H1 (cell line): ENCODE measurements at regions not wholly inside any gene's neighbourhood (a gene's known extent, or its start where the extent isn't known, plus 50 kb on each side); places are given as distances from the start of the nearest gene placed in this dataset.

Experiments
- CTCF ChIA-PET: fragments of 300-600 bp; sonication (Branson Sonifier 250); formaldehyde crosslinking; loops from one replicate; lab custom pipeline; 2021; ENCODE audit not compliant: partially characterized antibody; lab: Charles Lee
- POLR2A ChIA-PET: fragments of 300-600 bp; sonication (Branson Sonifier 250); formaldehyde crosslinking; loops from one replicate; lab custom pipeline; 2021; ENCODE audit warnings: inconsistent platforms; ENCODE audit not compliant: partially characterized antibody; lab: Charles Lee
- DNase-seq, 2 experiments: peaks; one replicate each; pipeline versions ENCODE4 v3.0.0 to v3.0.0-alpha.2; 2010 to 2022; ENCODE audit warnings: low spot score in 2 of 2, low read depth in 1 of 2, mixed read lengths in 1 of 2
- FAIRE-seq: peaks from 2 replicates; lab custom pipeline; 2011; peaks lifted over from hg19 to GRCh38; lab: Jason Lieb, UNC
- H2AFZ ChIP-seq: 2 replicates; pipeline ENCODE4 v1.8.1; 2012; ENCODE audit warnings: low read length, inconsistent platforms
- H2AK5ac ChIP-seq: 2 replicates; pipeline ENCODE4 v1.6.1; 2013; ENCODE audit warnings: low read depth, low read length
- H2BK120ac ChIP-seq: replicated peaks from 2 replicates; pipeline ENCODE3; 2013; ENCODE audit warnings: low read depth, low read length, inconsistent platforms
- H2BK12ac ChIP-seq: 2 replicates; pipeline ENCODE4 v1.6.1; 2013; ENCODE audit warnings: low read depth, low read length
- H2BK15ac ChIP-seq: 2 replicates; pipeline ENCODE4 v1.6.1; 2013; ENCODE audit warnings: low read length
- H2BK20ac ChIP-seq: 2 replicates; pipeline ENCODE4 v1.6.1; 2013; ENCODE audit warnings: low read length
- H2BK5ac ChIP-seq: 2 replicates; pipeline ENCODE4 v1.6.1; 2013; ENCODE audit warnings: low read depth, low read length
- H3K14ac ChIP-seq: 2 replicates; pipeline ENCODE4 v1.6.1; 2013; ENCODE audit warnings: inconsistent platforms; ENCODE audit not compliant: insufficient read length
- H3K18ac ChIP-seq: 2 replicates; pipeline ENCODE4 v1.6.1; 2013; ENCODE audit warnings: low read length; ENCODE audit errors: extremely low read depth
- H3K23ac ChIP-seq: 2 replicates; pipeline ENCODE4 v1.6.1; 2013; ENCODE audit warnings: inconsistent platforms; ENCODE audit not compliant: insufficient read length
- H3K23me2 ChIP-seq: 2 replicates; pipeline ENCODE4 v1.6.1; 2013; ENCODE audit warnings: low read depth, low read length
- H3K27ac ChIP-seq: 2 replicates; pipeline ENCODE4 v1.6.1; 2011; ENCODE audit warnings: low read depth, low read length, inconsistent platforms
- H3K27me3 ChIP-seq, 4 experiments: replicated peaks in 1 of 4; 1 replicate in 1 of 4; 2 replicates in 3 of 4; pipeline versions ENCODE4 v1.6.1 to v1.8.1; 2011 to 2013; ENCODE audit warnings: low read length in 3 of 4, mild to moderate bottlenecking in 3 of 4, inconsistent platforms in 2 of 4, mixed read lengths in 2 of 4, moderate library complexity in 1 of 4; ENCODE audit not compliant: control insufficient read depth in 3 of 4, insufficient read depth in 3 of 4; ENCODE audit errors: extremely low read depth in 1 of 4
- H3K36me3 ChIP-seq, 4 experiments: 2 replicates each; pipeline versions ENCODE4 v1.6.1 to v1.8.1; 2011 to 2013; ENCODE audit warnings: mild to moderate bottlenecking in 4 of 4, low read length in 3 of 4, moderate library complexity in 2 of 4, control low read depth in 1 of 4, inconsistent platforms in 1 of 4; ENCODE audit not compliant: insufficient read depth in 4 of 4, control insufficient read depth in 2 of 4
- H3K4ac ChIP-seq: replicated peaks from 2 replicates; pipeline ENCODE3; 2013; ENCODE audit warnings: low read length, low read depth, mixed read lengths, inconsistent platforms; ENCODE audit not compliant: insufficient read length
- H3K4me1 ChIP-seq, 4 experiments: replicated peaks in 1 of 4; 1 replicate in 1 of 4; 2 replicates in 3 of 4; pipeline versions ENCODE4 v1.6.1 to v1.8.1; 2011 to 2013; ENCODE audit warnings: low read length in 3 of 4, inconsistent platforms in 2 of 4, mixed read lengths in 1 of 4; ENCODE audit not compliant: insufficient read depth in 4 of 4, control insufficient read depth in 3 of 4
- H3K4me2 ChIP-seq, 2 experiments: 2 replicates each; pipeline versions ENCODE4 v1.6.1 to v1.8.1; 2011 to 2013; ENCODE audit warnings: low read depth in 2 of 2, low read length in 2 of 2, control low read depth in 1 of 2, inconsistent platforms in 1 of 2, mild to moderate bottlenecking in 1 of 2; ENCODE audit not compliant: insufficient read depth in 1 of 2
- H3K4me3 ChIP-seq, 4 experiments: fragments of 200-600, 300-600 bp in 1 of 4; sonication (generic), shearing (Covaris generic), sonication (Bioruptor Twin) in 1 of 4; 2 replicates each; pipeline versions ENCODE4 v1.5.1 to v1.8.1; 2011 to 2016; ENCODE audit warnings: low read length in 4 of 4, low read depth in 3 of 4, control low read depth in 2 of 4, inconsistent platforms in 2 of 4, mild to moderate bottlenecking in 2 of 4, mixed read lengths in 1 of 4, moderate library complexity in 1 of 4; ENCODE audit not compliant: insufficient read depth in 2 of 4; ENCODE audit errors: extremely low read depth in 1 of 4
- H3K56ac ChIP-seq: replicated peaks from 2 replicates; pipeline ENCODE3; 2013; ENCODE audit warnings: low read depth, mild to moderate bottlenecking, mixed read lengths, low read length, inconsistent platforms; ENCODE audit not compliant: insufficient read length
- H3K79me1 ChIP-seq: 2 replicates; pipeline ENCODE4 v1.6.1; 2013; ENCODE audit warnings: low read depth, low read length, control low read depth
- H3K79me2 ChIP-seq, 2 experiments: 2 replicates each; pipeline versions ENCODE4 v1.6.1 to v1.8.1; 2012 to 2013; ENCODE audit warnings: low read length in 2 of 2, mild to moderate bottlenecking in 2 of 2, inconsistent platforms in 1 of 2; ENCODE audit not compliant: insufficient read depth in 2 of 2, control insufficient read depth in 1 of 2
- H3K9ac ChIP-seq, 4 experiments: replicated peaks in 1 of 4; 1 replicate in 1 of 4; 2 replicates in 3 of 4; pipeline versions ENCODE4 v1.6.1 to v1.8.1; 2011 to 2013; ENCODE audit warnings: low read depth in 3 of 4, low read length in 3 of 4, control low read depth in 2 of 4, mild to moderate bottlenecking in 2 of 4, moderate library complexity in 2 of 4, inconsistent platforms in 1 of 4; ENCODE audit errors: extremely low read depth in 1 of 4
- H3K9me3 ChIP-seq, 2 experiments: 2 replicates each; pipeline versions ENCODE4 v1.6.1 to v1.8.1; 2012 to 2013; ENCODE audit warnings: mild to moderate bottlenecking in 2 of 2, moderate library complexity in 2 of 2, control low read depth in 1 of 2, inconsistent platforms in 1 of 2, low read depth in 1 of 2, low read length in 1 of 2, mixed read lengths in 1 of 2; ENCODE audit not compliant: insufficient read depth in 2 of 2
- H4K20me1 ChIP-seq, 2 experiments: replicated peaks in 1 of 2; 2 replicates each; pipeline versions ENCODE3 to v1.8.1; 2011 to 2013; ENCODE audit warnings: inconsistent platforms in 2 of 2, low read length in 2 of 2, mild to moderate bottlenecking in 1 of 2; ENCODE audit not compliant: insufficient read depth in 2 of 2, control insufficient read depth in 1 of 2
- H4K5ac ChIP-seq: 2 replicates; pipeline ENCODE4 v1.6.1; 2013; ENCODE audit warnings: low read length, low read depth, mixed read lengths, inconsistent platforms; ENCODE audit not compliant: insufficient read length
- H4K8ac ChIP-seq: 2 replicates; pipeline ENCODE4 v1.8.0; 2013; ENCODE audit warnings: mild to moderate bottlenecking, moderate library complexity, low read length, inconsistent platforms; ENCODE audit not compliant: insufficient read depth; ENCODE audit errors: extremely low read depth
- H4K91ac ChIP-seq: replicated peaks from 2 replicates; pipeline ENCODE3; 2013; ENCODE audit warnings: low read length, mixed read lengths, inconsistent platforms; ENCODE audit not compliant: insufficient read length
- CBX5 ChIP-seq: fragments of 300-800, 300-1000 bp; sonication (generic); IDR thresholded peaks from 2 replicates; pipeline ENCODE4 v1.7.1; 2016; ENCODE audit warnings: antibody characterized with exemption, low read length, low read depth
- RXRA ChIP-seq: IDR thresholded peaks from 2 replicates; pipeline ENCODE4 v1.6.1; 2011; ENCODE audit warnings: low read depth, mild to moderate bottlenecking, low read length, moderate library complexity; ENCODE audit not compliant: insufficient read depth
- SIN3A ChIP-seq, 2 experiments: IDR thresholded peaks in 1 of 2; conservative IDR thresholded peaks in 1 of 2; 2 replicates each; pipeline ENCODE4 v1.6.1; 2011 to 2012; ENCODE audit warnings: low read length in 2 of 2, improper control_type of control experiment in 1 of 2, low read depth in 1 of 2, mild to moderate bottlenecking in 1 of 2

- H3K27ac ChIP-seq: no peak overlapping the region
- no peak overlapping the region for H2AK5ac ChIP-seq
- CTCF ChIA-PET: interaction anchor here (0.6 to 1.2 kb wide), 2 partner anchors 51 to 72 kb away, joined by 3 read pairs; no protein-coding TSS in a partner anchor
- peaks cover 3% of the 10 kb centered on the region; the same call in 1 of the 2 replicates for H3K23me2 ChIP-seq
- no peaks in the 10 kb centered on the region for H4K20me1 ChIP-seq
- no peaks in the 10 kb centered on the region for H3K79me2 ChIP-seq
- H3K9ac ChIP-seq: no peak overlapping the region
- no peak overlapping the region for H3K14ac ChIP-seq
- H3K23ac ChIP-seq: no peak overlapping the region
- H3K18ac ChIP-seq: no peak overlapping the region
- peaks cover 0 to 5% of the 10 kb centered on the region in 2 experiments; a peak in 1 of 4 replicates for H3K9me3 ChIP-seq
- no peak overlapping the region for H3K4me2 ChIP-seq
- no peaks in the 10 kb centered on the region for H3K36me3 ChIP-seq
- H2BK20ac ChIP-seq: no peak overlapping the region
- H3K4me1 ChIP-seq: no peaks in the 10 kb centered on the region
- H4K91ac ChIP-seq: no peak overlapping the region
- H3K56ac ChIP-seq: no peak overlapping the region
- H2BK5ac ChIP-seq: no peak overlapping the region
- DNase-seq: no peak
- H3K27me3 ChIP-seq: no peaks in the 10 kb centered on the region
- no peak overlapping the region for H2AFZ ChIP-seq
- no peak for FAIRE-seq
- no peak overlapping the region for H4K8ac ChIP-seq
- H3K4me3 ChIP-seq: no peak overlapping the region
- H2BK15ac ChIP-seq: no peak overlapping the region
- H3K4ac ChIP-seq: no peak overlapping the region
- H2BK120ac ChIP-seq: no peak overlapping the region
- no peak overlapping the region for H4K5ac ChIP-seq
- H2BK12ac ChIP-seq: no peak overlapping the region
- POLR2A ChIA-PET: no interaction called here
- no peaks in the 10 kb centered on the region for H3K79me1 ChIP-seq
- TF ChIP-seq SIN3A (conservative IDR thresholded peaks at IDR 0.05 in 1 of 2, IDR thresholded peaks at IDR 0.05 in 1 of 2; ENCODE audit: low read depth in 1 of 2, low read length in 2 of 2): no peak
- no peak for TF ChIP-seq CBX5
- no peak for TF ChIP-seq RXRA
These were observed 54.2 kb upstream of the SSBP2 start for GRCh38 chr5:81805086-81805485.
